Activated T-cell treated with anti-CD3 and anti-CD28 coated beads, Interleukin-2, amount 50 U/mL, for 1 hour (primary cell): ENCODE measurements at regions not wholly inside any gene's neighbourhood (a gene's known extent, or its start where the extent isn't known, plus 50 kb on each side); places are given as distances from the start of the nearest gene placed in this dataset.

ENCODE experiments used
- DNase-seq: peaks from one replicate; pipeline ENCODE4 v3.0.0-alpha.2; 2020

DNA sequence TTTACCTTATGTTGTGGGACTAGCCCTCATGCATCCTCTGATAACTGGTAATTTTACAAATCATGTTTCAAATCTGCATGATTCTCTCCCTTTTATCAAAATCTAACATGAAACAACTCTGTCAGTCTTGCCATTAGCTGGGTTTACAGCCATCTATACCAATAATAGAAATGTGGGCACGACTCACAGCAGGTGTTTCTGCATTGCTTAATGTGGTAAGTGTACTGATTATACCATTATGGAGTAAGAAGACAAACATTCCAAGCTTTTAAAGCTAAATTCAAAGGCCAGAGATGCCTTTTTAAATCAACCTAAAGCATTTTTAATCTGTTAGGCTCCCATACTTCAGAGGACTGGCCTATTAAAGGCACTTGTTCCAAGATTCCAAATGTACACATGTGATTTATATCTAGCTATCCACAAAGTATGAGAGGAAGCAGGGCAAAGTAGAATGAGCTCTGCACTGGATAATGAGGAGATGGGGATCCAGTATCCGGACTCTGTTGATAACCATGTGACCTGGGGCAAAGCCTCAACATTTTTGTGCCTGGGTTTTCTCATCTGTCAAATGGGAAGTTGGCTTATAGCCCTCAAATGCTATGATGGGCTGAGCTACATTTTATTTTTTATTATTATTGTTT, 52.3 kb upstream of the FUT8 start:
- DNase-seq: no peak

DNA sequence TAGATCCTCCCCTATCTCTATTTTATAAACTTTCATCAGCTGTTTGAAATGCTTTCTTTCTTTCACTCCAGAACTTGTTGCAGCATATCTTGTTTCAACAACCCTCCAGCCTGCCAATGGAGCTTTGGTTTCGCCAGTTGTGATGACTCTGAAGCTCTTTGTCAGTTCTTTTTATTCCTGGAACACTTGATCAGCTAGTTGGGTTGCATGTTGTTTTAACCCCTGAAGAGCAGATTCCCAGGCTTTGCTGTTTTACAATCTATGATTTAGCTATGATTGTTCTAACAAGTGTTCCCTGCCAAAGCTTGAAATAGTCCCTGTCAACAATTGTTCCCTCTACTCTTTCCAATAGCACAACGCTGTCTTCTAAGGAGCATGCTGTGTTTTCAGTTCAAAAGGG, 50.6 kb upstream of the FUT8 start:
- DNase-seq: no peak
